ENCODE measurements at regions not wholly inside any gene's neighbourhood (a gene's known extent, or its start where the extent isn't known, plus 50 kb on each side); places are given as distances from the start of the nearest gene placed in this dataset.

DNA sequence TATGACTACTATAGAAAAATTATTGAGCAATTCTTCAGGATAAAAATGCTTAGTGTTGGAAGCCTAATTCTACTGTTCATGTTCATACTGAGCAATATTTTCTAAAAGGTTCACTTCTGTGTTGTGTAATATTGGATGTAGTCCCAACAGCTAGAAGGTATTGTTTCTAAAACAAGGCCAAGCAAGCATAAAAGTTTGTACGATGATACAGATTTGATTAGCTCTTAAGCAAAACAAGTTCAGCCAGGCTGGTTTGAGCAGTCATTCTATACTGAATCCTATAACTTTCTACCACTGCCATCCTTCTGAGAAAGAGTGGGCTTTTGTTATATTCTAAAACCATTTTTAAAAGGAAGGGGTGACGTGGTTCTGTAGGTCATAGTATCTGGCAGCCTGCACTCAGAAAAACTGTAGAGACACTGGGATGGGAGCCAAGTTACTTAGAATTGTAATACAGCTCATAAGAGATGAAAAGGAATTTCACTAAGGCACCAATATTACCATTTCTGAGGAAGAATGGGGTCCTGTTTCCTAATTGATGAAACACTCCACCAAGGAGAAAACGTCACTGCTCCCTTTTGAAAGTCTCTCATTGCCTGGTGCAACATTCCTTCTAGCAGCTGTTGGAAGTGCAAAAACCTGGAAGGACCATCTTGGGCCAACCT, 275.0 kb upstream of the DACH1 start:
- no peak for DNase-seq (ENCODE audit: low spot score in 2 of 2)
- FAIRE-seq = no peak

DNA sequence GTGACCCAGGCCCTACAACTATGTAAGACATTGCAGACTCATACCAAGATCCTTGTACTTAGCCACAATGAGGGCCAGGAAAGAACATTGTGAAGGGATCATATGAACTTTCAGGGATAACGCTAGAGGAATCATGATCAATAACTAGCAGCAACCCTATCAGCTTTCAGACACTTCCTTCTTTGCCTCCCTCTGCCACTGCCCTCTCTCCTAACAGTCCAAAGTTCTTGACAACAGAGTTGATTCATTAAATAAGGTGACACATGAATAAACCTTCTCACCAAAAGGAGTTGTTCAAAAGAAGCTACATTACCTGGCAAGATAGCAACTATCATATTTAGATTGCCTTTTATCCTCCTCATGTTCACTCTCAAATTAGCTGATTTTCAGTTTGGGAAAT, 272.2 kb upstream of the DACH1 start:
- DNase-seq (ENCODE audit: low spot score in 2 of 2) (no peak), FAIRE-seq (no peak)

DNA sequence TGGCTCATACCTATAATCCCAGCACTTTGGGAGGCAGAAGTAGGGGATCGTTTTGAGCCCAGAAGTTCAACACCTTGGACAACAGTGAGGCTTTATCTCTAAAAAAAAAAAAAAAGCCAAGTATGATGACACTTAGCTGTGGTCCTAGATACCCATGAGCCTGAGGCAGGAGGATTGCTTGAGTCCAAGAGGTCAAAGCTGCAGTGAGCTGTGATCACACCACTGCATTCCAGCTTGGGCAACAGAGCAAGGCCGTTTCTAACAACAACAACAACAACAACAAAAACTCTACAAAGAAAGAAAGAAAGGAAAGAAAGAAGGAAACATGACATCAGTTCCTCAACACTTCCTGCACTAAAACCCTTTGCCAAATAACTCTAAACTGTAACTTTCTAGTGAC, 265.1 kb upstream of the DACH1 start:
- FAIRE-seq (no peak), DNase-seq (ENCODE audit: low spot score in 2 of 2) (no peak)

DNA sequence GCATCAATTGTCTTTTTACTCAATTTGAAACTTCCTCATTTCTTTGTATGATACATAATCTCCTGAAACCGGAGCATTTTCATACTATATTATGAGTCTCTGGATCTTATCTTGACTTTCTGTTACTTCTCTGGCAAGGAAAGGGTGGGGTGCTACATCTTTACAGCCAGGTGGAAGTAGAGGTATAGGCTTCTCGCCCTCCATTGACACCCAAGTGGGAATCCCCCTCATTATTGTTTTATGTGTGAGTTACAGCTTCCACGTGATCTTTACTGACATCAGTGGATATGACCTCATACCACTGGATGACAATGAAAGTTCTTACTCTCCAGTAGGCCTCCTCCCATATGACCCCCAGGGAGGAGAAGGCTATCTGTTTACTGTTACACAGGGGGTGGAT, 262.1 kb upstream of the DACH1 start:
- FAIRE-seq = no peak
- no peak for DNase-seq (ENCODE audit: low spot score in 2 of 2)

DNA sequence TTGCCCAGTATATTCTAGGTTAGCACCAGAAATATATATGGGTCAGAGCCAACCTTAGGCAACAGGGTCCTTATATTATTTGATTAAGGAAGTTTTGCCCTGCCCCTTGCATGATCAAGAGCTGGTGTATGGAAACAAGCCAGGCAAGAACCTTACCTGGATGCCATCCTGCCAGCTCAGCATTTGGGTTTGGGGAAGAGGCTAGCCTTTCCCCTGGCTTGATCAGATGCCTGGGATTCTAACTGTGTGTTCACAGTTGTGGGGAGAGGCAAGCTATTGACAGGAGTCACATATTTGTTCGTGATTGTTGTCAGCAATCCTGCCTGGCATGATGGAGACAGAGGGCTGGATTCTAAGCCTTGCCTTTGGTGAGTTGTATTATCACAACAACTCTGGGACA, 260.0 kb upstream of the DACH1 start:
- DNase-seq (ENCODE audit: low spot score in 2 of 2) = no peak
- no peak for FAIRE-seq

DNA sequence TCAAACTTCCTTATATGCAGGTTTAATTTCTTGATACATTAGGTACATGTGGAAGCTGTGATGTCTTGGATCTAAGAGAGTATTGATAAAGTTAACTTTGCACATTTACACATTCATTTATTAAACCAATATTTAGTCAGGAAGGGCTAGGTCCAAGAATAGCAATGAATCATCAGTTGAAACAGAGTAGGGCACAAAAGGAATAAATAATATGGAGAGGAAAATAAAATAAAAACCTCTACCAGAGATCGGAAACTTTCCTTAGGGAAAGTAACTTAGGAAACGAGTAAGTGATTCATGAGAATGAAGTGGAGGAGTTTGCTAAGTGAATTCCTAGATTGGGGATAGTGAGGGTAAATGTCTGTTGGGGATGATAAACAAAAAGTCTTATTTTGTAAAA, 259.4 kb upstream of the DACH1 start:
- no peak for DNase-seq (ENCODE audit: low spot score in 2 of 2)

DNA sequence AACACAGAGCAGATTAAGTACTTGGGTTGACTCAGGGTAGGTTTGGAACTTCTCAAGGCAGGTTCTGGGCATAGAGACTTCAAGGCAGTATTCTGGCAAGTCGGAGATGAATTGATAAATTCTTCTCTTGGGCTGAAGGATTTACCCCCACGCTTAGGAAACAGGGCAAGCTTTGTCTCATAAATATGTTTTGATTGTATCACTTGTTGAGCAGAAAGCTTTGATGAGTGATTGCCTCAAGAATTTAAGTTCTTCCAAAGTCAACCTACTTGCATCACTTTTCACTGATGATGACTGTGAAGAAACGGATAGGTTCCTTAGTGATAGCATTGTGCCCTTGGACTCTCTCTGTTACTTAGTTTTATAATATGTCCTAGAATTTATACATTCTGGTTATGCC, 258.6 kb upstream of the DACH1 start:
- DNase-seq (ENCODE audit: low spot score in 2 of 2) (no peak), FAIRE-seq (no peak)

More for the DNA sequence above, 259.4 kb upstream of the DACH1 start:
- no peak for FAIRE-seq

DNA sequence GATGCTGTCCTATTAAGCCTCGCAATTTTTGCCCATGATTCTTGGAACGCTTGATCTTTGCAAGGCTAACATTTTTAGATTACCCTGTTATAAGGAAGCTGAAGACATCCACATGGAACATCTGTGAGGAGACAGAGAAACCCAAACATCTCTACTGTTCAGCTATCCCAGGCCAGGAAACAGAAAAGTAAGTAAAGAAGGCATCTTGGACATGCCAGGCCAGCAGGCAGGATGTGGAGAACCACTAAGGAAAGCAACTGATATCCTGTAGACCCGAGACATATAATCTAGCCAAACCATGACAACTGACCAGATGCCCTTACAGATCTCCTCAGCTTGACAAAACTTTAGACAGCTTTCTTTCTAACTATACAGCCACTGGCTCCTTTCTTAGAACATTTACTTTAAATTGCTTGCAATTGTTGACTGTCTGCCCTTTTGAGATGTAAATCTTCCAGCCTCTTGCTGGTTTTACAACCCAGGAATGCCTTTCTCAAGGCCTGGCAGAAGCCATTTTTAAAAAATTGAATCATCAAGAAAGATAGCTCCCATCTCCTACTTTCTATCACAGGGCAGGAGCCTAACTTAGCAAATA, 255.8 kb upstream of the DACH1 start:
- no peak for FAIRE-seq
- no peak for DNase-seq (ENCODE audit: low spot score in 2 of 2)

DNA sequence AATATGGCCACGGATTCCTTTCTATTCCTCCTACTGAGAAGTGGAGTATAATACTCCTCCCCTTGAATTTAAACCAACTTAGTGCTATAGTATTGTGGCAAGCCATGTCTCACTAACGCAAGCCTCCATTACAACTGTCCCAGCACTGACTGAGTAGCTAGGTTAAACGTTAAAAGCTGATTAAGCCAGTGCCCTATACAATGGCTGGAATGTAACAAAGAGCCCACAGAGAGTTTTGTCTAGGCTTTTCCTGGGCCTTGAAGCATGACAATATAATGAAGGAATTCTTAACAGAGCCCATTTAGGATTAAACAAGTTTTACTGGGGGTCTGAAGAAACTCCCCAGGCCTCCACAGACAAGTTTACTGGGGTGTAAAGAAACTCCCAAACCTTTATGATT, 254.5 kb upstream of the DACH1 start:
- FAIRE-seq = no peak

DNA sequence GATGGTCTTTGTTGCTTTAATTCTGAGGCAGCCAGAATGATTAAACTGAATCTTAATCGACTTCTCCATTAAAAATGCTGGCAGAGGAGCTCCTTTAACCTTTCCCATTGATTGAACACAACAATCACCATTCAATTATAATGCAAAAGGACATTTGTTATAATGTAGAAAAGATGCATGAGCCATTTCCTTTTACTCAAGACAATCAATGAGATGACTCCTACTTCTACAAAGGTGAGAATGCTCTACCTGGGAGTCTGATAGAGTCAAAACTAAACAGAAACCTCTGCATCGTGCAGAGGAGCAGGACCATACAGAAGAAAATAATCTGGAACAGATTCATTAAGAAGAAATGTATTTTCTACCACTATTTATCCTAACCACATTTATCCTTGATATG, 253.6 kb upstream of the DACH1 start:
- DNase-seq (ENCODE audit: low spot score in 2 of 2) = no peak
- FAIRE-seq = no peak

More for the DNA sequence above, 254.5 kb upstream of the DACH1 start:
- DNase-seq (ENCODE audit: low spot score in 2 of 2) = no peak

DNA sequence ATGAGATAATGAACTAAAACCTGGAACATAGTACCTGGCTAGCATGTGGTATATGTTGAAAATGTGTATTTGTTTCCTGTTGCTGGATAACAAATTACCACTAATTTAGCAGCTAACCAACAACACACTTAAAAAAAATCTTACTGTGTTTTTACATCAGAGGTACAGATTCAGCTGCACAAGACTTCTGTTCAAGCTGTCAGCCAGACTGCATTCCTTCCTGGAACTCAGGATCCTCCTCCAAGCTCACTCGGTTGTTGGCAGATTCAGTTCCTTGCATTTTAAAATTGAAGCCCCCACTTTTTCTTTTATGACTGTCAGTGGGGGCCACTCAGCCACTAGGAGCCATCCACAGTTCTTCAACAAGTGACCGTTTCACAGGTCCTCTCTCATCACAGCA, 246.9 kb upstream of the DACH1 start:
- DNase-seq (ENCODE audit: low spot score in 2 of 2) = no peak
- FAIRE-seq = no peak

DNA sequence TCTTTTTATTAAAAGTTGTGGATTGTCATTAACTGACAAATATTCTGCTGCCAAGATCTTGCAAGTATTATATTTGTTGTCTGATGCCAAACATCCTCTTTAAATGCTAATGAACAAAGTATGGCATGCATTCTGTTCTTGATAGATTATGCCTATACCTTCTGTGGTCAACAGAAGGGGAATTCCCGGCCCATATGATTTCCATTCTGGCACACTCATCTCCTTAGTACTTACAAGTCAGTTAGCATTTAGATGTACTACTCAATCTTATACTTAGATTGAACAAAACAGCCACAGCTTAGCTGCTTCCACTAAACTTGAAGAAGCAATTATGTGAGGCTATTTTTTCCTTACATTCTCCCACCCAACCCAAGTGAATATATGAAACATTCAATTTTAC, 246.1 kb upstream of the DACH1 start:
- no peak for DNase-seq (ENCODE audit: low spot score in 2 of 2)
- no peak for FAIRE-seq

DNA sequence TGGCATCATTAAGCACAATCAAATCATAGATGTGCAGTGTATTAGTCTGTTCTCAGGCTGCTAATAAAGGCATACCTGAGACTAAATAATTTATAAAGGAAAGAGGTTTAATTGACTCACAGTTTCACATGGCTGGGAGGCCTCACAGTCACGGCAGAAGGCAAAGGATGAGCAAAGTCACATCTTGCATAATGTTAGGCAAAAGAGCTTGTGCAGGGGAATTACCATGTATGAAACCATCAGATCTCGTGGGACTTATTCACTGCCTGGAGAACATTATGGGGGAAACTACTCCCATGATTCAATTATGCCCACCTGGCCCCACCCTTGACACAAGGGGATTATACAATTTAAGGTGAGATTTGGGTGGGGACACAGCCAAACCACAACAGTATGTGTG, 245.2 kb upstream of the DACH1 start:
- DNase-seq (ENCODE audit: low spot score in 2 of 2) (no peak), FAIRE-seq (no peak)

DNA sequence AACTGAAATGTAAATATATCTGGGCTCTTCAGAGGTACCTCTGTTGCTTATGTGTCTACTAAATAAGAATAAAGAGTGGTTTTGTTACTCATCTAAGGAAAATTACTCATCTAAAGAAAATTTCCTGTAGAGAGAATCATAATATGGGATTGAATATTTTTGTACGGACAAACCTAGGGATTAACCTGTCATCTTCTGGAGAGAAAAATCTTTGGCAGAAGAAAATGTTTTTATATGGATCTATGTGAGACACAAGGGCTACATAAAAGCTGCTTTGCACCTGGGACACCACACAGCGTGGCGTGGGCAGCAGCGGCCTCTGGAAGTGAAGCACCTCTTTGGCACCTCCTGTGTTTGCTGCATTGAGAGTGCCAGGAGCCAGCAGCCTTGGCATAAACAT, 242.9 kb upstream of the DACH1 start:
- DNase-seq (ENCODE audit: low spot score in 2 of 2) = no peak
- no peak for FAIRE-seq

DNA sequence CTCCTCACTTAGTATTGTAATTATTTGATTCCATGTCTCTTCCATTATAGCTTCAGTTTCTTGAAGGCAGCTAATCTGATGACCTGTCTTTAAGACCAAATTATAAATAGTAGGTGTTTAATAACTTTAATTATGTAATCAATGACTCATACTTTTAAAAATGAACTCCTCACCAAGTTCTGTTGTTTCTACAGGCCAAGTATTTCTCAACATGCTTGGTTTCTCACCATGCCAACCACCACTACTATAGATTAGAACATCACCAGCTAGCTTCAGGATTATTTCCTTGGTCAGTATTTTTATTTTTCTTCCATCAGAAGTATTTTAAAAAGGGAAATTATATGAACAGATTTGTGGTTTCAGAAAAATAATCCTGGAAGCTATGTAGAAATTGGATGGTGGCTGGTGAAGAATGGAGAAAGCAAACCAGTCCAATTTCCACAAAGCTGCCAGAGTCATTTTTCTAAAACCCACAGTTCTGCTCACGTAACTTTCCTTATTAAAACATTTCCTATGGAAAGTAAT, 237.7 kb upstream of the DACH1 start:
- DNase-seq (ENCODE audit: low spot score in 2 of 2) (no peak), FAIRE-seq (no peak)

DNA sequence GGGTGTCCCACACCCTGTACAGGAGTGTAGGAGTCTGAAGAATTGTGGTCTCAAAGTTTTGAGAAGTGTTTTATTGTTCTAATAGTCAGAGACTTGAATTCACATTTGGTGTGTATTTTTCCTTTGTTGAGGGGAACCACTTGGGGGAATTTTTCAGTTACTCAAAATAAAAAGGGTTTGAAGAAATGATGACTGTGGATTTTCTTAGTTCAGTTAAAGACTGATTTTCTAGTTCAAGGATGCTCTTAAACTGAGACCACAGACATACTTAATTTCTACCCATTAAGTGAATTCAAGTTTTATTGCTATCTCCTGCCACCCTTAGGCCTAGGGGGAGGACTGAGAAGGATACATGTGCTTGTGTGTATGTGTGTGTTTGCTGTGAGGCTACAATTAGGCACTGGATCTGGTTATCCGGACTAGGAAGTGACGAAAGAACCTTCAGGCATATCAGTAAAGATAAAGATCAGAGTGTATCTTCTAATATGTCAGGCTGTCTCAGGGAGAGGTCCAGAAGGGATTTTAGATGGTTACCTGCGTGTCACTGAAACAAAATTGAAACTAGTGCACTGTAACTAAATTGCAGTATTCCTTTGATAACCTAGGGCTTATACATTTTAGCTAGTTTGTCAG, 234.9 kb upstream of the DACH1 start:
- no peak for FAIRE-seq

DNA sequence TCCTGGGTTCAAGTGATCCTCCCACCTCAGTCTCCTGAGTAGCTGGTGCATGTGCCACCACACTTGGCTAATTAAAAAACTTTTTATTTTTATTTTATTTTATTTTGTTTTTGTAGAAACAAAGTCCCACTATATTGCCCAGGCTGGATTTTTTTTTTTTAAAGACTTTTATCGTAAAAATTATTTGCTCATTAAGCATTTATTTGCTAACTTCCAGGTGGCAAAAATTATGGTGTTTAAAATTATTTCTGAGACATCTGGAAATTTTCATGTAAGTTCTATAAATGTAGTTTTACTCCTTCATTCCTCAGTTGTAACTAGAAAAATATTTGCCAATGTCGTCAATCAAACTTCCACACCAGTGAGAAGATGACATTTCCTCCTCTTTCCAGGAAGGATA, 233.3 kb upstream of the DACH1 start:
- FAIRE-seq = no peak
- DNase-seq (ENCODE audit: low spot score in 2 of 2) = no peak

More for the DNA sequence above, 234.9 kb upstream of the DACH1 start:
- no peak for DNase-seq (ENCODE audit: low spot score in 2 of 2)

DNA sequence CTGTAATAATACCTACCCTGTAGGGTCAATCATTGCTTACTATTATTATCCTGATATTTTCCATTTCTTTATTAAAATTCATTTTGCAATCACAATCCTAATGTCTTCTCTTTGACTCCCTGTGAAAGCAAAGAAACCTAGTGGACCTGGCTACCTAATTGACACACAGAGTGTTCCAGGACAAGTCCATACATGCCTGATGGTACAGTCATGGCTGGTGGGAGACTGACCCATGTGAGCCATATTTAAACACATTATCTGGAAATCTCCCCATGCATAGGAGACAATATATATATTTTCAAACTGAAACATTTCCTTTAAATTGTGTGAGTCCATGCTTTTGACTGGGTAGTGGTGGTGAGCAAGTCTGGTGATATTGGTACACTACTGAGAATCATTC, 230.6 kb upstream of the DACH1 start:
- no peak for FAIRE-seq
- DNase-seq (ENCODE audit: low spot score in 2 of 2) = no peak

DNA sequence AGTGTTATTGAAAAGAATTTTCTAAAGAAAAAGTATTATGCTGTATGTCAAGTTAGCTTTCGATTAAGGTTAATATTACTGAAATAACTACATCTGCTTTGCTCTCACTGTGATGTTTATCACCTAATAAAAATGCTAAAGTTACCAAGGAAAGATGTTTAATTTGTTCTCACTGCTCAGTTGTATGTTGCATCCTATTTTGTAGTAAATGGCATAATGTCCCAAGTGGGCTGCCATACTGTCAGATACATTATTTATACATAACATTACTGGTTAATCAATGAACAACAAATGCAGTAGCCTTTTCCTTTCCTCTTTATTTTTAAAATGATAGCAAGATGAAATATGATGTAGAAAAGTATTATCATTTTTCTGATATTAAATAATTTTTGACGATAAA, 226.3 kb upstream of the DACH1 start:
- DNase-seq (ENCODE audit: low spot score in 2 of 2) = no peak
- no peak for FAIRE-seq

DNA sequence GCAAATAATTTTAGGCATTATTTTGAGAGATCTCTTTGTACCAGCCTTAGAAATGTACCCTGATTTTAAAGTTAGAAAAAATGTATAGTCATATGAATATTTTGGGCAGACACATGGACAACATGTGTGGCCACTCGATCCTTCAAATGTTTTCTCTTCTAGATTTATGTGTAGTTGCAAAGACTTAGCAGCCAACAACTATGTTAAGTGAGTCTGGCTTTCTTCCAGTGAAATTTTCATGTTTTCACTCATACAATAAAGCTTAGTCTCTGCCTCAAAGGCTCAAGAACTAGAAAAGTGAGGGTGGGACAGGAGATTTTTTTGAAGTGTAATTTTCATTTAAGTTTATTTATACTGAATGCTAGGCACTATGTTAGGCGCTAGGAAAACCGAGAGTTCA, 207.7 kb upstream of the DACH1 start:
- no peak for FAIRE-seq

DNA sequence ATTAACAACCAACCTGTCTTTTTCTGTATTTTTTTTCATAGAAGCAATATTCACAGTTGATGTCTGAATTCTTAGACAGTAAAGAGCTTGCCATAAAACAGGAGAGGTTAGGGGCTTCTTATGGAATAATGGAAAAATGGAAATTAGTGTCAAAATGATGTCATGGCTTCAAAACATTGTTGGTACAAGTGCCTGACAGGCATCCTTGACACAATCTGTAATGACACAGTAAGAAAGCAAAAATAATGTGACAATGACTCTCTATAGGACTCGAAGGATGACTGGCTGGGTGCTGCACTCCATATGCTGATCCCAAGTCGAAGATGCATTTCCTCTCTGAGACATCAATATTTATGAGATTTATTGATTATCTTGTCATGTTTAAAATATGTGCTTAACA, 205.3 kb upstream of the DACH1 start:
- FAIRE-seq (no peak), DNase-seq (ENCODE audit: low spot score in 2 of 2) (no peak)

More for the DNA sequence above, 207.7 kb upstream of the DACH1 start:
- no peak for DNase-seq (ENCODE audit: low spot score in 2 of 2)

DNA sequence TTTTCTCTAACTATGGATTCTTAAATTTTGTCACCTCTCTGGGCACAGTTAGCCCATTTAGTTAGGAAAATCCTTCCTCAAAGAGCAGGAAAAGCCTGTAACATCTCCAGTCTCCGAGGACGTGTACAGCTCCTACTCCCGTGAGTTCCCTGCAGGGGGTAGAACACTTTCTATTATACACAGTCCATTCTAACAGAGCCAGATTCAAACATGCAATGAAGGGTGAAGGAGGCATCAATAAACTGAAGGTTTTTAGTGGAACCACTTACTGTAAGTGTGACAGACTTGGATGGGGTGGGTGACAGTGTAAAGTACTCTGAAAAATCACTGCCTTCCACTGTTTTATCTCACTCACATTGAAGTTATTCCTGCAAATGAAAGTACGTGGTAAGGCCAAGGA, 204.7 kb upstream of the DACH1 start:
- FAIRE-seq (no peak), DNase-seq (ENCODE audit: low spot score in 2 of 2) (no peak)

Data from frontal cortex (tissue), 3 donors.